Right lobe of liver (tissue), 4 donors: ENCODE measurements at regions not wholly inside any gene's neighbourhood (a gene's known extent, or its start where the extent isn't known, plus 50 kb on each side); places are given as distances from the start of the nearest gene placed in this dataset.

Experiments used
- POLR2A ChIP-seq: fragments of 450-650 bp; IDR thresholded peaks from one replicate; pipeline ENCODE4 v1.6.1; 2017; ENCODE audit warnings: antibody characterized with exemption, mild to moderate bottlenecking
- TF ChIP-seq, protein P1 (sequence below), 4 donors: fragments of 200-600 bp in 3 of 4; fragments of 450-650 bp in 1 of 4; IDR thresholded peaks; one replicate each; pipeline versions ENCODE4 v1.5.1 to v1.8.0; 2016 to 2022; ENCODE audit warnings: antibody characterized with exemption in 4 of 4, mild to moderate bottlenecking in 2 of 4
- donor health status: DM: no; HTN: no; CAD: no.
- donor health status: DM: no; HTN: no; CAD: no.
- donor health status: DM: no; HTN: yes; CAD: no.

DNA sequence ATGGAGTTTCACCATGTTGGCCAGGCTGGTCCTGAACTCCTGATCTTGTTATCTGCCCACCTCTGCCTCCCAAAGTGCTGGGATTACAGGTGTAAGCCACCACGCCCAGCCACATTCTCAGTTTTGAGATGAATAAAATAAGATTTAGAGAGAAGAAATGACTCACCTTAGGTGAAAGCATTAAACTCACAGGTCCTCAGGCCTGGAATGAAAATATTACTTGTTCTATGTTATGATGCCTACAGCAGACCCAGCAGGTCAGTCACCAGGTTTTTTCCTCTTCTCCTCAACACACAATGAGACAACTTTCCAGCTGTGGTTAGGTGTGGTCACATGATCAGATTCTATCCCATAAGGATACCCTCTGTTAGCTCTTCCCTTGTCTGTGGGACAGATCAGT lies 150.3 kb downstream of the C16orf95 start:
- TF ChIP-seq, protein P1, sequence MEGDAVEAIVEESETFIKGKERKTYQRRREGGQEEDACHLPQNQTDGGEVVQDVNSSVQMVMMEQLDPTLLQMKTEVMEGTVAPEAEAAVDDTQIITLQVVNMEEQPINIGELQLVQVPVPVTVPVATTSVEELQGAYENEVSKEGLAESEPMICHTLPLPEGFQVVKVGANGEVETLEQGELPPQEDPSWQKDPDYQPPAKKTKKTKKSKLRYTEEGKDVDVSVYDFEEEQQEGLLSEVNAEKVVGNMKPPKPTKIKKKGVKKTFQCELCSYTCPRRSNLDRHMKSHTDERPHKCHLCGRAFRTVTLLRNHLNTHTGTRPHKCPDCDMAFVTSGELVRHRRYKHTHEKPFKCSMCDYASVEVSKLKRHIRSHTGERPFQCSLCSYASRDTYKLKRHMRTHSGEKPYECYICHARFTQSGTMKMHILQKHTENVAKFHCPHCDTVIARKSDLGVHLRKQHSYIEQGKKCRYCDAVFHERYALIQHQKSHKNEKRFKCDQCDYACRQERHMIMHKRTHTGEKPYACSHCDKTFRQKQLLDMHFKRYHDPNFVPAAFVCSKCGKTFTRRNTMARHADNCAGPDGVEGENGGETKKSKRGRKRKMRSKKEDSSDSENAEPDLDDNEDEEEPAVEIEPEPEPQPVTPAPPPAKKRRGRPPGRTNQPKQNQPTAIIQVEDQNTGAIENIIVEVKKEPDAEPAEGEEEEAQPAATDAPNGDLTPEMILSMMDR (IDR thresholded peaks at IDR 0.05) = no peak
- TF ChIP-seq POLR2A = no peak
